IMR-90 (cell line): ENCODE measurements at regions not wholly inside any gene's neighbourhood (a gene's known extent, or its start where the extent isn't known, plus 50 kb on each side); places are given as distances from the start of the nearest gene placed in this dataset.

Experiments
- ATAC-seq: fragments of 200-7000 bp; cut with Tn5 transposase; 2 replicates; pipeline ENCODE4 v1.9.1; 2020; ENCODE audit warnings: low read depth, mild to moderate bottlenecking, moderate library complexity
- BruUV-seq: library from RNA; stranded (reverse); fragments of 400-500 nt; replicated peaks from 2 replicates; lab custom pipeline; 2021; lab: Mats Ljungman, UMichigan
- CTCF ChIA-PET: fragments of 300-600 bp; formaldehyde crosslinking; extraction: SDS; loops from one replicate; lab custom pipeline; 2021; ENCODE audit warnings: antibody characterized with exemption; lab: Yijun Ruan, JAX
- POLR2A ChIA-PET: fragments of 300-600 bp; sonication (Branson Sonifier 250); formaldehyde crosslinking; loops from one replicate; lab custom pipeline; 2022; ENCODE audit warnings: antibody characterized with exemption; ENCODE audit not compliant: unreplicated experiment; lab: Charles Lee
- DNase-seq: peaks from one replicate; pipeline ENCODE4 v3.0.0; 2013
- H2AFZ ChIP-seq: replicated peaks from 2 replicates; pipeline ENCODE3; 2013; ENCODE audit warnings: low read length, mild to moderate bottlenecking; ENCODE audit not compliant: poor library complexity
- H2AK5ac ChIP-seq: 2 replicates; pipeline ENCODE4 v1.6.1; 2013; ENCODE audit warnings: low read depth, low read length, inconsistent platforms
- H2AK9ac ChIP-seq: replicated peaks from 2 replicates; pipeline ENCODE3; 2013; ENCODE audit warnings: mild to moderate bottlenecking, low read depth, low read length, moderate library complexity; ENCODE audit not compliant: poor library complexity
- H2BK120ac ChIP-seq: 2 replicates; pipeline ENCODE4 v1.6.1; 2013; ENCODE audit warnings: low read depth, low read length, inconsistent platforms
- H2BK15ac ChIP-seq: 3 replicates; pipeline ENCODE4 v1.6.1; 2013; ENCODE audit warnings: low read depth, low read length, inconsistent platforms
- H2BK20ac ChIP-seq: 2 replicates; pipeline ENCODE4 v1.6.1; 2013; ENCODE audit warnings: low read depth, mild to moderate bottlenecking, inconsistent platforms, low read length, moderate library complexity
- H2BK5ac ChIP-seq: 2 replicates; pipeline ENCODE4 v1.6.1; 2013; ENCODE audit warnings: mild to moderate bottlenecking, low read depth, low read length, inconsistent platforms; ENCODE audit not compliant: poor library complexity, severe bottlenecking
- H3K14ac ChIP-seq: replicated peaks from 2 replicates; pipeline ENCODE4 v1.6.1; 2013; ENCODE audit warnings: low read depth, low read length, inconsistent platforms
- H3K18ac ChIP-seq: 2 replicates; pipeline ENCODE4 v1.6.1; 2013; ENCODE audit warnings: low read depth, low read length, control low read depth
- H3K23ac ChIP-seq: 2 replicates; pipeline ENCODE4 v1.6.1; 2013; ENCODE audit warnings: low read depth, low read length, inconsistent platforms
- H3K27ac ChIP-seq: 2 replicates; pipeline ENCODE4 v1.5.1; 2013; ENCODE audit warnings: mild to moderate bottlenecking, control low read depth, low read length; ENCODE audit not compliant: insufficient read depth
- H3K27me3 ChIP-seq: 2 replicates; pipeline ENCODE4 v1.6.1; 2013; ENCODE audit warnings: low read length; ENCODE audit not compliant: control insufficient read depth, insufficient read depth
- H3K36me3 ChIP-seq: 2 replicates; pipeline ENCODE4 v1.6.1; 2013; ENCODE audit warnings: low read length, mixed read lengths; ENCODE audit not compliant: control insufficient read depth, insufficient read depth
- H3K4ac ChIP-seq: 2 replicates; pipeline ENCODE4 v1.6.1; 2013; ENCODE audit warnings: low read depth, low read length, inconsistent platforms
- H3K4me1 ChIP-seq: 2 replicates; pipeline ENCODE4 v1.6.1; 2013; ENCODE audit warnings: low read length, mixed read lengths; ENCODE audit not compliant: control insufficient read depth, insufficient read depth
- H3K4me2 ChIP-seq: 2 replicates; pipeline ENCODE4 v1.6.1; 2013; ENCODE audit warnings: low read depth, mild to moderate bottlenecking, control low read depth, low read length, moderate library complexity
- H3K4me3 ChIP-seq: 2 replicates; pipeline ENCODE4 v1.5.1; 2013; ENCODE audit warnings: low read depth, mild to moderate bottlenecking, control low read depth, low read length, moderate library complexity; ENCODE audit not compliant: insufficient read depth
- H3K56ac ChIP-seq: 2 replicates; pipeline ENCODE4 v1.6.1; 2013; ENCODE audit warnings: low read length, inconsistent platforms; ENCODE audit not compliant: insufficient read depth; ENCODE audit errors: extremely low read depth
- H3K79me1 ChIP-seq, 2 experiments: 2 replicates each; pipeline ENCODE4 v1.6.1; 2013; ENCODE audit warnings: low read length in 2 of 2, inconsistent platforms in 1 of 2, low read depth in 1 of 2
- H3K9ac ChIP-seq: 2 replicates; pipeline ENCODE4 v1.6.1; 2013; ENCODE audit warnings: low read depth, low read length, control low read depth
- H3K9me1 ChIP-seq: 2 replicates; pipeline ENCODE4 v1.6.1; 2013; ENCODE audit warnings: low read length, inconsistent platforms; ENCODE audit not compliant: insufficient read depth
- H3K9me3 ChIP-seq: 2 replicates; pipeline ENCODE4 v1.6.1; 2013; ENCODE audit warnings: low read length; ENCODE audit not compliant: control insufficient read depth, insufficient read depth
- H4K20me1 ChIP-seq: 2 replicates; pipeline ENCODE4 v1.6.1; 2013; ENCODE audit warnings: low read length, inconsistent platforms; ENCODE audit not compliant: insufficient read depth
- H4K5ac ChIP-seq: 2 replicates; pipeline ENCODE4 v1.6.1; 2013; ENCODE audit warnings: mild to moderate bottlenecking, low read depth, low read length, control low read depth
- H4K8ac ChIP-seq, 2 experiments: 2 replicates each; pipeline ENCODE4 v1.6.1; 2013; ENCODE audit warnings: low read depth in 2 of 2, low read length in 2 of 2, control low read depth in 1 of 2, inconsistent platforms in 1 of 2
- H4K91ac ChIP-seq: 2 replicates; pipeline ENCODE4 v1.6.1; 2013; ENCODE audit warnings: low read depth, low read length, inconsistent platforms; ENCODE audit not compliant: insufficient read depth
- CHD1 ChIP-seq: IDR thresholded peaks from 2 replicates; pipeline ENCODE4 v1.6.1; 2012; ENCODE audit warnings: low read depth, low read length, improper control_type of control experiment
- CTCF ChIP-seq: conservative IDR thresholded peaks from 2 replicates; pipeline ENCODE4 v1.5.1; 2012; ENCODE audit warnings: mild to moderate bottlenecking, low read depth, low read length, improper control_type of control experiment
- FOS ChIP-seq: fragments of 150-350 bp; IDR thresholded peaks from 2 replicates; pipeline ENCODE4 v1.6.1; 2016; ENCODE audit warnings: low read depth, low read length
- MAFK ChIP-seq: IDR thresholded peaks from 2 replicates; pipeline ENCODE4 v1.6.1; 2012; ENCODE audit warnings: low read depth, low read length, improper control_type of control experiment
- MXI1 ChIP-seq: IDR thresholded peaks from 2 replicates; pipeline ENCODE4 v1.6.1; 2012; ENCODE audit warnings: low read depth, mild to moderate bottlenecking, low read length, moderate library complexity, borderline replicate concordance
- RAD21 ChIP-seq: IDR thresholded peaks from 2 replicates; pipeline ENCODE4 v1.6.1; 2012; ENCODE audit warnings: low read length, improper control_type of control experiment
- WGBS, 2 experiments: methylation state at CpG; one replicate each; pipeline versions ENCODE4 v1.1.5 to v1.1.7; 2013; ENCODE audit warnings: missing lambda C conversion rate in 2 of 2; ENCODE audit not compliant: insufficient read length in 1 of 2; ENCODE audit errors: extremely low coverage in 2 of 2; 5-methylcytosine and 5-hydroxymethylcytosine counted together
- dilution Hi-C: fragments of 300-500 bp; cut with HindIII; formaldehyde crosslinking; loops from one replicate; pipeline ENCODE4 v1.14.3; 2018; ENCODE audit warnings: low sequenced_read_pairs; ENCODE audit not compliant: unreplicated experiment
- in situ Hi-C: fragments of 300-500 bp; cut with MboI; formaldehyde crosslinking; loops from 3 replicates; pipeline ENCODE4 v1.14.3; 2019; ENCODE audit warnings: low sequenced_read_pairs, inconsistent platforms, mixed read lengths
- intact Hi-C: fragments of 100-400 bp; cut with micrococcal nuclease; formaldehyde crosslinking; loops from 2 replicates; pipeline ENCODE4 v1.10.0; 2022

- H3K9me1 ChIP-seq: no peaks in the 10 kb centered on the region
- H2AK5ac ChIP-seq: no peak overlapping the region
- H2BK5ac ChIP-seq: no peak overlapping the region
- no TSS peak for BruUV-seq
- H2BK20ac ChIP-seq: no peak overlapping the region
- H3K18ac ChIP-seq: no peak overlapping the region
- no peak for ATAC-seq
- H3K23ac ChIP-seq: no peak overlapping the region
- no peak overlapping the region for H3K27ac ChIP-seq
- no peak overlapping the region for H3K56ac ChIP-seq
- no peak overlapping the region for H3K4me2 ChIP-seq
- no peaks in the 10 kb centered on the region for H3K79me1 ChIP-seq
- no peaks in the 10 kb centered on the region for H3K27me3 ChIP-seq
- H3K14ac ChIP-seq: no peak overlapping the region
- H4K91ac ChIP-seq: no peak overlapping the region
- ChIA-PET POLR2A (no interaction called here), CTCF (no interaction called here)
- H4K20me1 ChIP-seq: no peaks in the 10 kb centered on the region
- H2AFZ ChIP-seq: no peak overlapping the region
- intact Hi-C loops: no loop called here
- no CpG with 5 or more reads among the region's 7 CpGs for WGBS, 2 experiments
- in situ Hi-C loops: no loop called here
- dilution Hi-C loops: no loop called here
- TF ChIP-seq CHD1: no peak
- no peak for TF ChIP-seq MXI1
- no peak for TF ChIP-seq MAFK
- TF ChIP-seq RAD21: no peak
- no peak for TF ChIP-seq FOS
- TF ChIP-seq CTCF: 0 out of 2 replicates have a peak, but pooled peaks have one; percentile 7
- peaks cover 2% of the 10 kb centered on the region; the same call in 1 of the 2 replicates for H3K9me3 ChIP-seq
- no peak overlapping the region for H3K4ac ChIP-seq
- no peak overlapping the region for H3K4me3 ChIP-seq
- no peaks in the 10 kb centered on the region for H3K36me3 ChIP-seq
- no peak for DNase-seq
- no peak overlapping the region for H3K9ac ChIP-seq
- H4K5ac ChIP-seq: no peak overlapping the region
- H4K8ac ChIP-seq: no peak overlapping the region
- no peak overlapping the region for H2AK9ac ChIP-seq
- H2BK120ac ChIP-seq: no peak overlapping the region
- no peak overlapping the region for H2BK15ac ChIP-seq
- H3K4me1 ChIP-seq: no peaks in the 10 kb centered on the region
Observed at GRCh38 chr16:52861614-52862022, 191.1 kb downstream of the CHD9NB start.
